ENCODE measurements at regions not wholly inside any gene's neighbourhood (a gene's known extent, or its start where the extent isn't known, plus 50 kb on each side); places are given as distances from the start of the nearest gene placed in this dataset.

GRCh38 chr6:169379495-169380070, 125.9 kb upstream of the THBS2 start:
- TF ChIP-seq CTCF (IDR thresholded peaks at IDR 0.05) (no peak), ZFX (IDR thresholded peaks at IDR 0.05; ENCODE audit: borderline replicate concordance) (no peak)

Measured in 22Rv1 (cell line).